SJCRH30 (cell line): ENCODE measurements at regions not wholly inside any gene's neighbourhood (a gene's known extent, or its start where the extent isn't known, plus 50 kb on each side); places are given as distances from the start of the nearest gene placed in this dataset.
"Not testable (repeated sequence)": the region's sequence is repeated elsewhere in the genome, so short reads cannot be mapped to it uniquely, and the experiment has no call there.

Experiments
- DNase-seq, 2 experiments: peaks; one replicate each; pipeline ENCODE4 v3.0.0-alpha.2; 2015 to 2020
- H3K27ac ChIP-seq: fragments of 250-450 bp; sonication (Bioruptor Pico); 2 replicates; pipeline ENCODE4 v1.5.1; 2020; ENCODE audit warnings: mild to moderate bottlenecking, moderate library complexity
- H3K27me3 ChIP-seq: fragments of 250-450 bp; sonication (Bioruptor Pico); 2 replicates; pipeline ENCODE4 v1.5.1; 2020; ENCODE audit warnings: mild to moderate bottlenecking, moderate library complexity
- H3K36me3 ChIP-seq: fragments of 250-450 bp; sonication (Bioruptor Pico); 2 replicates; pipeline ENCODE4 v1.5.1; 2020; ENCODE audit warnings: mild to moderate bottlenecking, moderate library complexity
- H3K4me1 ChIP-seq: fragments of 250-450 bp; sonication (Bioruptor Pico); 2 replicates; pipeline ENCODE4 v1.5.1; 2020; ENCODE audit warnings: mild to moderate bottlenecking, moderate library complexity
- H3K4me3 ChIP-seq: fragments of 250-450 bp; sonication (Bioruptor Pico); 2 replicates; pipeline ENCODE4 v1.5.1; 2020; ENCODE audit warnings: mild to moderate bottlenecking, moderate library complexity
- H3K9me3 ChIP-seq: fragments of 250-450 bp; sonication (Bioruptor Pico); replicated peaks from 2 replicates; pipeline ENCODE4 v1.5.1; 2020; ENCODE audit warnings: mild to moderate bottlenecking, moderate library complexity

DNA sequence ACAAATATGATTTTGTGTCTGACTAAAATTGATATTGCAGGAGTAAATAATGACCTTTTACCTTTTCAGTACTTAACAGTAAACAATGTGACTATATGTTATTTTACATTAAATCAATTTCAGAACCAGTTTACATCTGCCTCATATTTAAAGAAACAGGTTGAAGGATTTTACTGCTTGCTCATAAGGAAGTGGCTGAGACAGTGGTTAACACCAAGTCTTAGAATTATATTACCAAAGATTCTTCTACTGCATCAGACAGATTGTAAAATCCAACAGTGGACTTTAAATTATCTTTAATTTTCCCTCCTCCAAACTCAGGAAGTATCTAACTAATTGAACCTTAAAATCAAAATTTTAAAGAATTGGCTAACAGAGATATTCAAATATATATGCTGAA, 1929.9 kb downstream of the PCDH9 start:
- no peak overlapping the region for H3K27ac ChIP-seq
- no peaks in the 10 kb centered on the region for H3K36me3 ChIP-seq
- no peak overlapping the region for H3K4me3 ChIP-seq
- no peak for DNase-seq
- H3K9me3 ChIP-seq: no peaks in the 10 kb centered on the region
- no peaks in the 10 kb centered on the region for H3K4me1 ChIP-seq
- H3K27me3 ChIP-seq: no peaks in the 10 kb centered on the region

DNA sequence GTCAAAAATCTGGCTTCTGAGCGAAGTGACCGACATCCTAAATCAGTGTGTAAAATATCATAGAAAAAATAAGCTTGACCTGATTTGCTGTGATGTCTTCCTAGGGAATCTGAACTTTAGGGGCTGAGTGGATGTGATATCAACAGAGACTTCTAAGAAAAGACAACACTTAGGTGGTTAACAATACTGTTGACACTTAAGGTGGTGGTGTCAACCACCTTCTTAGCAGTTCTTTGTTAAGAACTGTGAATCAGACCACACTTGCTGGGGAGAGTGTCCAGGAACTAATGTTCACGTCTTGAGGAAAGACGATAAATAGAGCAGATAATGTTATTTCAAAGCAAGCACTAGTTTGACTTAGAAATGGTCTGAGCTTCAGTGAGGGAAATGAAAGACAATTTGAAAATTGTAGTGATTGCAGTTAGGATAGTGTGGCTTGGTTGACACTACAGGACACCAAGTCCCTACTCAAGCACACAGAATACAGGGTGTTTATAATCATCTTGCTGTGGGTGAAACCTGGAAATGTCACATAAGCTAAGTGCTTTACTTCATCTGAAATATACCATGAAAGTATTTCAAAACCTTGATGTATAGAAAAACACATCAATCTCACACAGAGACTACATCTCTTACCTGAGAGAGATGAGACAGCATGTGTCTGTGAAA, 1936.5 kb downstream of the PCDH9 start:
- Histone ChIP-seq H3K4me3 (no peak overlapping the region), H3K9me3 (no peaks in the 10 kb centered on the region), H3K4me1 (no peaks in the 10 kb centered on the region), H3K27ac (no peak overlapping the region), H3K36me3 (no peaks in the 10 kb centered on the region), H3K27me3 (no peaks in the 10 kb centered on the region)
- no peak for DNase-seq

DNA sequence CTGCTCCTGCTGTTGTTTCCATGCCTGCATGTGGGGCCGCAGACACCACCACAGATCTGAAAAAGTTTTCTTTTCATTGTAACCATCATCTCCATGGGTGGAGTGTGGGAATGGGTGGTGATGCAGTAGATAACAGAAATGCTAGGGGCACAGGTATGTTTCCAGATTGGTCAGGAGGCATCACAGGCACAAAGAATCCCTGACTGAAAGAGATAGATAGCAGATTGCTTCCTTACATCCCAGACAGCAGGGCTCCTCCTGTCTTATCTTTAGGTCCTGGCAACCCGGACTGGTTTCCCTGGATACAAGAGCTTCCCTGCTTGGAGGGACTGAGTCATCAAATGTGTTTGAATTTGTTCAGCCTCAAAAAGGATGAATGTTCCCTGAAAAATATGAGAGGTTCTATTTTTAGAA, 1937.6 kb downstream of the PCDH9 start:
- no peaks in the 10 kb centered on the region for H3K36me3 ChIP-seq
- no peak overlapping the region for H3K27ac ChIP-seq
- no peaks in the 10 kb centered on the region for H3K27me3 ChIP-seq
- H3K4me1 ChIP-seq: no peaks in the 10 kb centered on the region
- no peak overlapping the region for H3K4me3 ChIP-seq
- peak in 1 of 2 experiments; percentile 23 for DNase-seq
- H3K9me3 ChIP-seq: no peaks in the 10 kb centered on the region

DNA sequence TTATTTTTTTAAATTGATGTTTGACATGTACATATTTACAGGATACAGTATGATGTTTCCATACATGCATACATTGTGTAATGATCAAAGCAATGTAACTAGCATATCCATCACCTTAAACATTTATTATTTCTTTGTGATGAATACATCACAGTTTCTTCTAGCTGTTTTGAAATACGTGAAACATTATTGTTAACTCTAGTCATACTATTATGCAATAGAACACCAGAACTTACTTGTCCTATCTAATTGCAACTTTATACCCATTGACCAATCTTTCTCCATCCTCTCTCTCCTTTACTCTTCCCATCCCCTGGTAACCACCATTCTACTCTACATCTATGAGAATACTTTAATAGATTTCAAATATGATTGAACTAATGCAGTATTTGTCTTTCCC, 1942.7 kb downstream of the PCDH9 start:
- H3K36me3 ChIP-seq: no peaks in the 10 kb centered on the region
- no peak overlapping the region for H3K4me3 ChIP-seq
- H3K27me3 ChIP-seq: no peaks in the 10 kb centered on the region
- no peak for DNase-seq
- H3K4me1 ChIP-seq: no peaks in the 10 kb centered on the region
- no peaks in the 10 kb centered on the region for H3K9me3 ChIP-seq
- no peak overlapping the region for H3K27ac ChIP-seq

DNA sequence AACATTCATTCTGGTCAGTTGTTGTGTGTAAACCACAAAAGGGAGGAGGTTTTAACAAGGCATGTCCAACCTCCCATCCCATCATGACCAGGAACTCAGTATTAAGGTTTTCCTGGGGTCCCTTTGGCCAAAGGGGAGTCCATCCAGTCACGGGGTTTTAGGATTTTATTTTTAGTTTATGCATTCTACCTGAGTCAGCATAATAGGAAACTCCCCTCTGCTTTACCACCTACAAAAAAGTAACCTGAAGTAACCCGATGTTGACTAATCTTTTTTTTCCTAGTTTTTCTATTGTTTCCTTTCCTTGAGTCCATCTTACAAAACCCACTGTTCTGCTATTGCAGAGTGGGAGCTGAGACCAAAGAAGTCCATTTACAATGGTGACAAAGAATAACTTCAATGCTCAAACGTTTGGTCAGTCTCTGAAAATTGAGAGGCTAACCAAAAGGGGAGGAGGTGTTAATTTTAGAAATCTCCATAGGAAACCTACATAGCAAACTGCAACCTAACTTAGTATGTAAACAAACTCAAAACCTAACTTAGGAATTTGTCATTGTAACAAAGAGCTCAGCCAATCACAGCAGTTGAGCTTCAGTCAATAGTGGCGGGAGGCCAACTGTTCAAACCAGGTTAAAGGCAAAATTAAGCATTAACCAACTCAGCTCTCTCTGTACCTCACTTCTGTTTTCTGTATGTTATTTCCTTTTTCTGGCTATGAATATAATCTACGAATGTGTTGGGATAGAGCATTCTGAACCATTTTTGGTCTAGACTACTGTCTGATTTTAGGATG, 1954.1 kb downstream of the PCDH9 start:
- DNase-seq: no peak
- Histone ChIP-seq H3K27ac (no peak overlapping the region), H3K4me3 (no peak overlapping the region), H3K27me3 (no peaks in the 10 kb centered on the region), H3K9me3 (peaks cover 4% of the 10 kb centered on the region; the same call in 1 of the 2 replicates), H3K36me3 (no peaks in the 10 kb centered on the region), H3K4me1 (no peaks in the 10 kb centered on the region)

DNA sequence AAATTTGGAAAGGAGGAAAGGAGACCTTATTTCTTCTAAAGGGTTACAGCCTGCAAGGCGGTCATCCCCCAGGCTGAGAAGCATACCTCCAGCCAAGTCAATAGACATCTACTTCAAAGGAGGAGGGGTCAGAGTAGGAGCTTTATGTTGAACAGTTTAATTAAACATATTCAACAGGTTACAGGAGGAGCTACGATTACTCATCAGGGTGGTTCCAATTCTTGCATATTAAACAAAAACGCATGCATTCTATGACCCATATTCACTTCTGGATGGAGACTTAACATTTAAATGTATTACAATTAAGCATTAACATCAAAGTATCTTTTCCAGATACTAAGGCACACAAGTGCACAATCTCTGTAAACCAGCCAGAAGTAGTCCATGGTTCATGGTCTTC, 1955.0 kb downstream of the PCDH9 start:
- Histone ChIP-seq H3K27ac (no peak overlapping the region), H3K4me1 (no peaks in the 10 kb centered on the region), H3K27me3 (no peaks in the 10 kb centered on the region), H3K4me3 (no peak overlapping the region), H3K36me3 (no peaks in the 10 kb centered on the region), H3K9me3 (peaks cover 4% of the 10 kb centered on the region; the same call in 1 of the 2 replicates)
- no peak for DNase-seq

DNA sequence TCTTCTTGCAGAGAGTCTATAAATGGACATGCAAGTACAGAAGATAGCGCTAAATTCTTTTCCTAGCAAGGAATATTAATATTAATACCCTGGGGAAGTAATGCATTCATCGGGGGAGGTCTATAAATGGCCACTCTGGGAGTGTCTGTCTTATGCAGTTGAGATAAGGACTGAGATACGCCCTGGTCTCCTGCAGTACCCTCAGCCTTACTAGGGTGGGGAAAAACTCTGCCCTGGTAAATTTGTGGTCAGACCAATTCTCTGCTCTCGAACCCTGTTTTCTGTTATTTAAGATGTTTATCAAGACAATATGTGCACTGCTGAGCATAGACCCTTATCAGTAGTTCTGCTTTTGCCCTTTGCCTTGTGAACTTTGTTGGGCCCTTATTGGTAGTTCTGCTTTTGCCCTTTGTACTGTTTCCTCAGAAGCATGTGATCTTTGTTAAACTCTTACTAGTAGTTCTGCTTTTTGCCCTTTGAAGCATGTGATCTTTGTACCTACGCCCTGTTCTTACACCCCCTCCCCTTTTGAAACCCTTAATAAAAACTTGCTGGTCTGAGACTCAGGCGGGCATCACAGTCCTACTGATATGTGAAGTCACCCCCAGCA, 1956.2 kb downstream of the PCDH9 start:
- not testable (repeated sequence) for H3K4me3 ChIP-seq, H3K36me3 ChIP-seq, H3K27ac ChIP-seq, H3K4me1 ChIP-seq, H3K27me3 ChIP-seq, DNase-seq, H3K9me3 ChIP-seq

DNA sequence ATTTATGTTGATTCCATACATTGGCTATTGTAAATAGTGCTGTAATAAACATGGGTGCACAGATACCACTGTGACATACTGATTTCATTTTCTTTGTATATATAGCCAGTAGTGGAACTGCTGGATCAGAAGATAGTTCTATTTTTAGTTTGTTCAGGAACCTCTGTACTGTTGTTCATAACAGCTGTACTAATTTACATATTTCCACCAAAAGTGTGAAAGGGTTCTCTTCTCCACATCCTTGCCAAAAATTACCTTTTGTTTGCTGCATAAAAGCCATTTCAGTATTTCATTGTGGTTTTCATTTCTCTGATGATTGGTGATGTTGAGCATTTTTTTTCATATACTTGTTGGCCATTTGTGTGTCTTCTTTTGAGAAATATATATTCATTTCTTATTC, 1962.1 kb downstream of the PCDH9 start:
- DNase-seq: no peak
- Histone ChIP-seq H3K4me1 (no peaks in the 10 kb centered on the region), H3K9me3 (no peaks in the 10 kb centered on the region), H3K36me3 (no peaks in the 10 kb centered on the region), H3K27me3 (no peaks in the 10 kb centered on the region), H3K27ac (no peak overlapping the region), H3K4me3 (no peak overlapping the region)

DNA sequence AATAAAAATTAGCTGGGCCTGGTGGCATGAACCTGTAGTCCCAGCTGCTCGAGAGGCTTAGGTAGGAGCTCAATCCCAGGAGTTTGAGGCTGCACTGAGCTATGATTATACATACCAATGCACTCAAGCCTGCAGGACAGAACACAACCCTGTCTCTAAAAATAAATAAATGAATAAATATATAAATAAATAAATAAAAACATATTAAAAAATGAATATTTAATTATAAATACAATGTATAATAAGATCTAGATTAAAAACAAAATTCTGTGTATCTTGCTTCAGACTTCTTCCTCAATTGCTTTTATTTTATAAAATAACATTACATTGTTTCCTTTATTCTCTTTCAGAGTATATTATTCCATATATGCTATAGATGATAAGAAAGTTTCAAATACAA, 1964.1 kb downstream of the PCDH9 start:
- H3K27me3 ChIP-seq: no peaks in the 10 kb centered on the region
- no peaks in the 10 kb centered on the region for H3K4me1 ChIP-seq
- H3K9me3 ChIP-seq: no peaks in the 10 kb centered on the region
- no peaks in the 10 kb centered on the region for H3K36me3 ChIP-seq
- no peak for DNase-seq
- H3K4me3 ChIP-seq: no peak overlapping the region
- H3K27ac ChIP-seq: no peak overlapping the region

DNA sequence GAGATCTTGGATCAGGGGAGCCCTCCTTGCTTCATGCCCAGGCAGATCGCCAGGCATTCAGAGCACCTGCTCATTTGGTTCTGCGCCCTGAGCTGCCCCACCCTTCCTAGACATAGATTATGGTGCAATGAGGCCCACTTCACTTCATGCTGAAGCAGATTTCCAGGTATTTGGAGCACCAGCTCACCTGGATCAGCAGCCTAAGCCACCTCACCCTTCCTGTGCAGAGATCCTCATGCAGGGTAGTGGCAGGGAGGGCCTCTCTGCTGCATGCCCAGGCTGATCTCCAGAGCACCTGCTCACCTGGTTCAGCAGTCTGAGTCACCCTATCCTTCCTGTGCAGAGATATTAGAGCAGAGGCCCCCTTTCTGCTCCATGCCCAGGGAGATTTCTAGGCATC, 1966.1 kb downstream of the PCDH9 start:
- Histone ChIP-seq H3K4me3 (no peak overlapping the region), H3K36me3 (no peaks in the 10 kb centered on the region), H3K4me1 (no peaks in the 10 kb centered on the region), H3K27me3 (no peaks in the 10 kb centered on the region), H3K9me3 (no peaks in the 10 kb centered on the region), H3K27ac (no peak overlapping the region)
- DNase-seq: no peak

DNA sequence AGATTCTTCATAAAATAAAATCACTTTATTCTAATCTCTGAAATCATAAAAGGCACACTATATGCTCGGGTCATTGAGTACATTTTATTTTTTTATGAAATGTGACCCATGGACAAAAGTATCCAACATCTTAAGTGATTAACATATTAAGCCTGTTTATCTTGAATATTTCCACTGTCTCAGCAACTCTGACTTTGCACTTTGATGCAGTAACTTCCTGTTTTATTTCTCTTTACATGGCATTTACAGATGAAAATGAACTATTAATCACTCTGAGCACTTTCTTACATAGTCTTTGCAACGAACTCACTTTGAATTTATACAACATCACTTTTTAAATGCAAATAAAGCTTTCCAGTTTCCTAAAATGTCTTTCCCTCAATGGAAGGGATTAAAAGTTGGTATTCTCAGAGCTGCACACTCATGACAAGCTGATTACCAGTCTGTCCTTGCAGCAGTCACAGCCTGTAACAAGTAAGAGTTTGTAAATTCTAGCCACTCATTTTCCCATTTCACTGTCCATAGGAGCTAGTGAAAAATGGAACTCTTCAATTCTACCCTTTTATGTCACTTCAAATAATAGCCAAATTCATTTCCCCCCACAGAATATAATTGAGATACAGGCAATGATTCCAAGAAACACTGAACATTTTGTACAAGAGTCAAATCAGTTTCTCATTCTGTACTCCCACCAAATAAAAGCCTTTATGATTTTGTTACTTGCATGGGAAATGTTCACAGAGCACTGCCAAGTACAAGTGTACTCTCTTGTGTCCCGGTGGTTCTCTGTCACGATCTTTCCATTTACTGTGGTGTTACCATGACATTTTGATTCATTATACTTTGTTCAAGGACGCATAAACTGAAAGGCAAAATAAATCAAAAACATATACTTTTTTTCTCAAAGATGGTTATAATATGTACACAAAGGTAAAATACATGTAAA, 1968.9 kb downstream of the PCDH9 start:
- Histone ChIP-seq H3K9me3 (no peaks in the 10 kb centered on the region), H3K4me3 (no peak overlapping the region), H3K27me3 (no peaks in the 10 kb centered on the region), H3K4me1 (no peaks in the 10 kb centered on the region), H3K27ac (no peak overlapping the region), H3K36me3 (no peaks in the 10 kb centered on the region)
- no peak for DNase-seq

DNA sequence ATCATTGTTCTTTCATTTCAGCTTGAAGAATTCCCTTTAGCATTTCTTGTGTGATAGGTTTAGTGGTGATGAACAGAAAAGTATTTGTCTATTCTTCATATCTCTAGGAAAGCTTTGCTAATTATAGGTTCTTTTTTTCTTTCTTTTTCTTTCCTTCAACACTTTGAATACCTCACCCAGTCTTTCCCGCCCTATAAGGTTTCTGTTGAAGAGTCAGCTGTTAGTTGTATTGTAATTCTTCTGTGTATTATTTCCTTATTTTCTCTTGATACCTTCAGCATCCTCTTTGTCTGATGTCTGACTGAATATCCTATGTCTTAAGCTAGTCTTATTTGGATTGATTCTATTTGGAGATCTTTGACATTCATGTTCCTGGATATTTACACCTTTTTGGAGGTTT, 1989.4 kb downstream of the PCDH9 start:
- H3K9me3 ChIP-seq: no peaks in the 10 kb centered on the region
- H3K4me3 ChIP-seq: no peak overlapping the region
- no peak overlapping the region for H3K27ac ChIP-seq
- DNase-seq: no peak
- no peaks in the 10 kb centered on the region for H3K4me1 ChIP-seq
- H3K27me3 ChIP-seq: no peaks in the 10 kb centered on the region
- no peaks in the 10 kb centered on the region for H3K36me3 ChIP-seq

DNA sequence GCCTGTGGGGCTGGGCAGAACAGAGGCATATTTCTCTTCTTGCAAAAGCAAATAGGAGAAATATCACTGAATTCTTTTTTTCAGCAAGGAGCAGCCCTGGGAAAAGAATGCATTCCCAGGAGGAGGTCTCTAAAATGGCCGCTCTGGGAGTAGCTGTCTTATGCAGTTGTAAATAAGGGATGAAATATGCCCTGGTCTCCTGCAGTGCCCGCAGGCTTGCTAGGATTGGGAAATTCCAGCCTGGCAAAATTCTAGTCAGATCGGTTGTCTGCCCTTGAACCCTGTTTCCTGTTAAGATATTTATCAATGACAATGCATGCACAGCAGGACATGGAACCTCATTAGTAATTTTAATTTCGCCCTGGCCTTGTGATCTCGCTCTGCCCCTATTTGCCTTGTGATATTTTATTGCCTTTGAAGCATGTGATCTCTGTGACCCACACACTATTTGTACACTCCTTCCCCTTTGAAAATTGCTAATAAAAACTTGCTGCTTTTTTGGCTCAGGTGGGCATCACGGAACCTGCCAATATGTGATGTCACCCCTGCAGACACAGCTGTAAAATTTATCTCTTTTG, 1993.2 kb downstream of the PCDH9 start:
- Histone ChIP-seq H3K9me3 (no peaks in the 10 kb centered on the region), H3K36me3 (no peaks in the 10 kb centered on the region), H3K4me3 (no peak overlapping the region), H3K27me3 (no peaks in the 10 kb centered on the region), H3K27ac (no peak overlapping the region), H3K4me1 (no peaks in the 10 kb centered on the region)
- no peak for DNase-seq

DNA sequence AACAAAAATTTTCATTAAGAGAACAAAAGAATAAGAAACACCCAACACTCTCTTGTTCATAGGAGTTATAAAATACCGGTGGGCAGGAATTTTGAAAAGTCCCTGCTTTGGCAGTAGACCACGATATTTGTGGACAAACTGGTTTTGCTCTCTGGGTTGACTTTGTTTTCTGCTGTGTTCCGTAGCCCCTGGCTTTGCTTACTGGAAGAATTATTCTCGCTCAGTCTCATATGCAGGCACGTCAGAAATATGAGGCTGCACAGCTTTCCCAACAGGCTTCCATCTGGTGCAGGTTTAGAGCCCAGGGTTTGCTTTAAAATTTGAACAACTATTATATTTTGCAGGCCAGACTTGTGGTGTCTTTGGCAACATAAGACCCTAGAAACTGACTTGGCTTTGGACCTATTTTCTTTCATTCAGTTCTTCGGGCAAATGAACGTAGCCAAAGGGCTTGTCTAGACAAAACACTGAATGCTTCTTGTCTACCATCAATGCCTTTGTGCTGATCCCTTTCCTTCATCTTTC, 2012.6 kb downstream of the PCDH9 start:
- no peaks in the 10 kb centered on the region for H3K36me3 ChIP-seq
- H3K27me3 ChIP-seq: no peaks in the 10 kb centered on the region
- no peaks in the 10 kb centered on the region for H3K9me3 ChIP-seq
- no peak for DNase-seq
- no peaks in the 10 kb centered on the region for H3K4me1 ChIP-seq
- H3K27ac ChIP-seq: no peak overlapping the region
- H3K4me3 ChIP-seq: no peak overlapping the region
